DMS114 treated with DMSO at 0.1 percent for 48 hours (cell line): ENCODE measurements at regions not wholly inside any gene's neighbourhood (a gene's known extent, or its start where the extent isn't known, plus 50 kb on each side); places are given as distances from the start of the nearest gene placed in this dataset.

Experiments
- DNase-seq: peaks from one replicate; lab custom pipeline; 2025; ENCODE audit not compliant: unreplicated experiment; lab: John Stamatoyannopoulos, UW

- no peak for DNase-seq
Measured at GRCh38 chr12:63266988-63267387, 116.0 kb upstream of the AVPR1A start.

- DNase-seq, result no peak
Measured at GRCh38 chr12:63264629-63265028, 113.6 kb upstream of the AVPR1A start.

- DNase-seq, result no peak
Measured at GRCh38 chr12:63250486-63250885, 99.5 kb upstream of the AVPR1A start.

- DNase-seq, result no peak
Measured at GRCh38 chr12:63238892-63239291, 87.9 kb upstream of the AVPR1A start.

- DNase-seq, result no peak
Measured at GRCh38 chr12:63232896-63233295, 81.9 kb upstream of the AVPR1A start.

- no peak for DNase-seq
Measured at GRCh38 chr12:63228853-63229252, 77.9 kb upstream of the AVPR1A start.

GRCh38 chr12:63226792-63227463 is 75.9 kb upstream of the AVPR1A start:
- DNase-seq, result no peak

- no peak for DNase-seq
Measured at GRCh38 chr12:63224396-63224795, 73.4 kb upstream of the AVPR1A start.

GRCh38 chr12:63223128-63223527 is 72.1 kb upstream of the AVPR1A start:
- DNase-seq, result no peak

GRCh38 chr12:63222582-63222981 is 71.6 kb upstream of the AVPR1A start:
- DNase-seq, result no peak

- no peak for DNase-seq
Measured at GRCh38 chr12:63220921-63221320, 69.9 kb upstream of the AVPR1A start.

GRCh38 chr12:63212316-63212715 is 61.3 kb upstream of the AVPR1A start:
- DNase-seq, result no peak

GRCh38 chr12:63208956-63209355 is 58.0 kb upstream of the AVPR1A start:
- no peak for DNase-seq

- no peak for DNase-seq
Measured at GRCh38 chr12:63206909-63207308, 55.9 kb upstream of the AVPR1A start.

GRCh38 chr12:63206494-63206893 is 55.5 kb upstream of the AVPR1A start:
- DNase-seq, result no peak
